ENCODE measurements at regions not wholly inside any gene's neighbourhood (a gene's known extent, or its start where the extent isn't known, plus 50 kb on each side); places are given as distances from the start of the nearest gene placed in this dataset.

GRCh38 chr2:58557176-58557575 is 316.1 kb upstream of the FANCL start:
- DNase-seq = no peak

- DNase-seq = no peak
Observed at GRCh38 chr2:58553937-58554336, 312.8 kb upstream of the FANCL start.

- no peak for DNase-seq
Observed at GRCh38 chr2:58553522-58553921, 312.4 kb upstream of the FANCL start.

GRCh38 chr2:58545300-58546280 is 304.5 kb upstream of the FANCL start:
- DNase-seq = no peak

GRCh38 chr2:58543442-58543841 is 302.3 kb upstream of the FANCL start:
- DNase-seq = no peak

- DNase-seq = no peak
Observed at GRCh38 chr2:58541511-58541910, 300.4 kb upstream of the FANCL start.

GRCh38 chr2:58540681-58541080 is 299.6 kb upstream of the FANCL start:
- DNase-seq = no peak

GRCh38 chr2:58539973-58540372 is 298.8 kb upstream of the FANCL start:
- no peak for DNase-seq

GRCh38 chr2:58535990-58536389 is 294.9 kb upstream of the FANCL start:
- no peak for DNase-seq

GRCh38 chr2:58535182-58535581 is 294.1 kb upstream of the FANCL start:
- DNase-seq = no peak

GRCh38 chr2:58533376-58533775 is 292.3 kb upstream of the FANCL start:
- no peak for DNase-seq

GRCh38 chr2:58532641-58533040 is 291.5 kb upstream of the FANCL start:
- no peak for DNase-seq

- no peak for DNase-seq
Observed at GRCh38 chr2:58527647-58528046, 286.5 kb upstream of the FANCL start.

GRCh38 chr2:58521803-58522554 is 280.9 kb upstream of the FANCL start:
- no peak for DNase-seq

GRCh38 chr2:58520903-58521302 is 279.8 kb upstream of the FANCL start:
- DNase-seq = no peak

GRCh38 chr2:58517881-58518280 is 276.8 kb upstream of the FANCL start:
- no peak for DNase-seq

- DNase-seq = no peak
Observed at GRCh38 chr2:58516695-58517094, 275.6 kb upstream of the FANCL start.

GRCh38 chr2:58515827-58516573 is 274.9 kb upstream of the FANCL start:
- no peak for DNase-seq

- no peak for DNase-seq
Observed at GRCh38 chr2:58514252-58514651, 273.1 kb upstream of the FANCL start.

GRCh38 chr2:58512878-58513277 is 271.8 kb upstream of the FANCL start:
- DNase-seq = no peak

- DNase-seq = no peak
Observed at GRCh38 chr2:58508006-58508405, 266.9 kb upstream of the FANCL start.

- DNase-seq = no peak
Observed at GRCh38 chr2:58503918-58504317, 262.8 kb upstream of the FANCL start.

- DNase-seq = no peak
Observed at GRCh38 chr2:58502931-58503330, 261.8 kb upstream of the FANCL start.
